IMR-90 (cell line): ENCODE measurements at regions not wholly inside any gene's neighbourhood (a gene's known extent, or its start where the extent isn't known, plus 50 kb on each side); places are given as distances from the start of the nearest gene placed in this dataset.

Experiments
- ATAC-seq: fragments of 200-7000 bp; cut with Tn5 transposase; 2 replicates; pipeline ENCODE4 v1.9.1; 2020; ENCODE audit warnings: low read depth, mild to moderate bottlenecking, moderate library complexity
- BruUV-seq: library from RNA; stranded (reverse); fragments of 400-500 nt; replicated peaks from 2 replicates; lab custom pipeline; 2021; lab: Mats Ljungman, UMichigan
- CTCF ChIA-PET: fragments of 300-600 bp; formaldehyde crosslinking; extraction: SDS; loops from one replicate; lab custom pipeline; 2021; ENCODE audit warnings: antibody characterized with exemption; lab: Yijun Ruan, JAX
- POLR2A ChIA-PET: fragments of 300-600 bp; sonication (Branson Sonifier 250); formaldehyde crosslinking; loops from one replicate; lab custom pipeline; 2022; ENCODE audit warnings: antibody characterized with exemption; ENCODE audit not compliant: unreplicated experiment; lab: Charles Lee
- DNase-seq: peaks from one replicate; pipeline ENCODE4 v3.0.0; 2013
- H2AFZ ChIP-seq: replicated peaks from 2 replicates; pipeline ENCODE3; 2013; ENCODE audit warnings: low read length, mild to moderate bottlenecking; ENCODE audit not compliant: poor library complexity
- H2AK5ac ChIP-seq: 2 replicates; pipeline ENCODE4 v1.6.1; 2013; ENCODE audit warnings: low read depth, low read length, inconsistent platforms
- H2AK9ac ChIP-seq: replicated peaks from 2 replicates; pipeline ENCODE3; 2013; ENCODE audit warnings: mild to moderate bottlenecking, low read depth, low read length, moderate library complexity; ENCODE audit not compliant: poor library complexity
- H2BK120ac ChIP-seq: 2 replicates; pipeline ENCODE4 v1.6.1; 2013; ENCODE audit warnings: low read depth, low read length, inconsistent platforms
- H2BK15ac ChIP-seq: 3 replicates; pipeline ENCODE4 v1.6.1; 2013; ENCODE audit warnings: low read depth, low read length, inconsistent platforms
- H2BK20ac ChIP-seq: 2 replicates; pipeline ENCODE4 v1.6.1; 2013; ENCODE audit warnings: low read depth, mild to moderate bottlenecking, inconsistent platforms, low read length, moderate library complexity
- H2BK5ac ChIP-seq: 2 replicates; pipeline ENCODE4 v1.6.1; 2013; ENCODE audit warnings: mild to moderate bottlenecking, low read depth, low read length, inconsistent platforms; ENCODE audit not compliant: poor library complexity, severe bottlenecking
- H3K14ac ChIP-seq: replicated peaks from 2 replicates; pipeline ENCODE4 v1.6.1; 2013; ENCODE audit warnings: low read depth, low read length, inconsistent platforms
- H3K18ac ChIP-seq: 2 replicates; pipeline ENCODE4 v1.6.1; 2013; ENCODE audit warnings: low read depth, low read length, control low read depth
- H3K23ac ChIP-seq: 2 replicates; pipeline ENCODE4 v1.6.1; 2013; ENCODE audit warnings: low read depth, low read length, inconsistent platforms
- H3K27ac ChIP-seq: 2 replicates; pipeline ENCODE4 v1.5.1; 2013; ENCODE audit warnings: mild to moderate bottlenecking, control low read depth, low read length; ENCODE audit not compliant: insufficient read depth
- H3K27me3 ChIP-seq: 2 replicates; pipeline ENCODE4 v1.6.1; 2013; ENCODE audit warnings: low read length; ENCODE audit not compliant: control insufficient read depth, insufficient read depth
- H3K36me3 ChIP-seq: 2 replicates; pipeline ENCODE4 v1.6.1; 2013; ENCODE audit warnings: low read length, mixed read lengths; ENCODE audit not compliant: control insufficient read depth, insufficient read depth
- H3K4ac ChIP-seq: 2 replicates; pipeline ENCODE4 v1.6.1; 2013; ENCODE audit warnings: low read depth, low read length, inconsistent platforms
- H3K4me1 ChIP-seq: 2 replicates; pipeline ENCODE4 v1.6.1; 2013; ENCODE audit warnings: low read length, mixed read lengths; ENCODE audit not compliant: control insufficient read depth, insufficient read depth
- H3K4me2 ChIP-seq: 2 replicates; pipeline ENCODE4 v1.6.1; 2013; ENCODE audit warnings: low read depth, mild to moderate bottlenecking, control low read depth, low read length, moderate library complexity
- H3K4me3 ChIP-seq: 2 replicates; pipeline ENCODE4 v1.5.1; 2013; ENCODE audit warnings: low read depth, mild to moderate bottlenecking, control low read depth, low read length, moderate library complexity; ENCODE audit not compliant: insufficient read depth
- H3K56ac ChIP-seq: 2 replicates; pipeline ENCODE4 v1.6.1; 2013; ENCODE audit warnings: low read length, inconsistent platforms; ENCODE audit not compliant: insufficient read depth; ENCODE audit errors: extremely low read depth
- H3K79me1 ChIP-seq, 2 experiments: 2 replicates each; pipeline ENCODE4 v1.6.1; 2013; ENCODE audit warnings: low read length in 2 of 2, inconsistent platforms in 1 of 2, low read depth in 1 of 2
- H3K9ac ChIP-seq: 2 replicates; pipeline ENCODE4 v1.6.1; 2013; ENCODE audit warnings: low read depth, low read length, control low read depth
- H3K9me1 ChIP-seq: 2 replicates; pipeline ENCODE4 v1.6.1; 2013; ENCODE audit warnings: low read length, inconsistent platforms; ENCODE audit not compliant: insufficient read depth
- H3K9me3 ChIP-seq: 2 replicates; pipeline ENCODE4 v1.6.1; 2013; ENCODE audit warnings: low read length; ENCODE audit not compliant: control insufficient read depth, insufficient read depth
- H4K20me1 ChIP-seq: 2 replicates; pipeline ENCODE4 v1.6.1; 2013; ENCODE audit warnings: low read length, inconsistent platforms; ENCODE audit not compliant: insufficient read depth
- H4K5ac ChIP-seq: 2 replicates; pipeline ENCODE4 v1.6.1; 2013; ENCODE audit warnings: mild to moderate bottlenecking, low read depth, low read length, control low read depth
- H4K8ac ChIP-seq, 2 experiments: 2 replicates each; pipeline ENCODE4 v1.6.1; 2013; ENCODE audit warnings: low read depth in 2 of 2, low read length in 2 of 2, control low read depth in 1 of 2, inconsistent platforms in 1 of 2
- H4K91ac ChIP-seq: 2 replicates; pipeline ENCODE4 v1.6.1; 2013; ENCODE audit warnings: low read depth, low read length, inconsistent platforms; ENCODE audit not compliant: insufficient read depth
- CHD1 ChIP-seq: IDR thresholded peaks from 2 replicates; pipeline ENCODE4 v1.6.1; 2012; ENCODE audit warnings: low read depth, low read length, improper control_type of control experiment
- ELK1 ChIP-seq: fragments of 150-350 bp; IDR thresholded peaks from 2 replicates; pipeline ENCODE4 v1.6.1; 2016; ENCODE audit warnings: low read depth, mild to moderate bottlenecking, low read length, moderate library complexity, borderline replicate concordance
- FOS ChIP-seq: fragments of 150-350 bp; IDR thresholded peaks from 2 replicates; pipeline ENCODE4 v1.6.1; 2016; ENCODE audit warnings: low read depth, low read length
- POLR2A ChIP-seq: IDR thresholded peaks from 2 replicates; pipeline ENCODE4 v1.6.1; 2012; ENCODE audit warnings: mild to moderate bottlenecking, low read depth, low read length
- RAD21 ChIP-seq: IDR thresholded peaks from 2 replicates; pipeline ENCODE4 v1.6.1; 2012; ENCODE audit warnings: low read length, improper control_type of control experiment
- RCOR1 ChIP-seq: IDR thresholded peaks from 2 replicates; pipeline ENCODE4 v1.6.1; 2012; ENCODE audit warnings: mild to moderate bottlenecking, low read length, improper control_type of control experiment; ENCODE audit not compliant: insufficient replicate concordance
- RFX5 ChIP-seq: IDR thresholded peaks from 2 replicates; pipeline ENCODE4 v1.8.0; 2012; ENCODE audit warnings: low read depth, mild to moderate bottlenecking, low read length, moderate library complexity
- USF2 ChIP-seq: fragments of 150-350 bp; IDR thresholded peaks from 2 replicates; pipeline ENCODE4 v1.6.1; 2017; ENCODE audit warnings: mild to moderate bottlenecking, antibody characterized with exemption, low read length, low read depth
- WGBS, 2 experiments: methylation state at CpG; one replicate each; pipeline versions ENCODE4 v1.1.5 to v1.1.7; 2013; ENCODE audit warnings: missing lambda C conversion rate in 2 of 2; ENCODE audit not compliant: insufficient read length in 1 of 2; ENCODE audit errors: extremely low coverage in 2 of 2; 5-methylcytosine and 5-hydroxymethylcytosine counted together
- dilution Hi-C: fragments of 300-500 bp; cut with HindIII; formaldehyde crosslinking; loops from one replicate; pipeline ENCODE4 v1.14.3; 2018; ENCODE audit warnings: low sequenced_read_pairs; ENCODE audit not compliant: unreplicated experiment
- in situ Hi-C: fragments of 300-500 bp; cut with MboI; formaldehyde crosslinking; loops from 3 replicates; pipeline ENCODE4 v1.14.3; 2019; ENCODE audit warnings: low sequenced_read_pairs, inconsistent platforms, mixed read lengths
- intact Hi-C: fragments of 100-400 bp; cut with micrococcal nuclease; formaldehyde crosslinking; loops from 2 replicates; pipeline ENCODE4 v1.10.0; 2022

GRCh38 chr3:111252779-111253178 lies 181.2 kb downstream of the NECTIN3 start:
- Histone ChIP-seq H3K18ac (no peak overlapping the region), H3K79me1 (no peaks in the 10 kb centered on the region), H2BK5ac (no peak overlapping the region), H3K4me1 (no peaks in the 10 kb centered on the region), H2BK20ac (no peak overlapping the region), H4K5ac (no peak overlapping the region), H3K4me3 (no peak overlapping the region), H3K9me1 (no peaks in the 10 kb centered on the region; the same call in 1 of the 2 replicates), H2AFZ (no peak overlapping the region), H3K9me3 (no peaks in the 10 kb centered on the region), H3K14ac (no peak overlapping the region), H4K8ac (no peak overlapping the region), H3K56ac (no peak overlapping the region), H3K36me3 (no peaks in the 10 kb centered on the region), H4K91ac (no peak overlapping the region), H3K9ac (no peak overlapping the region), H3K27me3 (no peaks in the 10 kb centered on the region), H2AK9ac (no peak overlapping the region), H4K20me1 (no peaks in the 10 kb centered on the region), H2BK120ac (no peak overlapping the region), H2BK15ac (no peak overlapping the region), H3K23ac (no peak overlapping the region), H3K4ac (no peak overlapping the region), H3K4me2 (no peak overlapping the region), H3K27ac (no peak overlapping the region), H2AK5ac (no peak overlapping the region)
- WGBS, 2 experiments = no CpG with 5 or more reads among the region's 3 CpGs
- BruUV-seq = no TSS peak
- in situ Hi-C loops (no loop called here), intact Hi-C loops (no loop called here), dilution Hi-C loops (no loop called here)
- TF ChIP-seq CHD1 (no peak), ELK1 (no peak), RCOR1 (no peak), RAD21 (peak; percentile 31; the same call in 1 of the 2 replicates), POLR2A (no peak), USF2 (peak; percentile 86), RFX5 (peak; percentile 88), FOS (no peak)
- CTCF ChIA-PET = no interaction called here
- DNase-seq = peak; percentile 51
- POLR2A ChIA-PET = no interaction called here
- peak; percentile 88 for ATAC-seq
